Gastrocnemius medialis (tissue), 4 donors: ENCODE measurements at regions not wholly inside any gene's neighbourhood (a gene's known extent, or its start where the extent isn't known, plus 50 kb on each side); places are given as distances from the start of the nearest gene placed in this dataset.

Experiments used
- ATAC-seq, 2 donors: fragments of 150-250 bp; one replicate each; pipeline ENCODE4 v1.9.1; 2016
- DNase-seq, 2 donors: peaks; one replicate each; pipeline ENCODE4 v3.0.0-alpha.2; 2019
- H3K27ac ChIP-seq, 4 donors: fragments of 200-600 bp; sonication (generic); 1 replicate in 1 of 4; 2 replicates in 3 of 4; pipeline ENCODE4 v1.5.1; 2016 to 2018; ENCODE audit warnings: mild to moderate bottlenecking in 2 of 4, moderate library complexity in 1 of 4
- H3K27me3 ChIP-seq, 3 donors: fragments of 200-600 bp; sonication (generic) in 2 of 3; 1 replicate in 1 of 3; 2 replicates in 2 of 3; pipeline versions ENCODE4 v1.5.1 to v1.6.0; 2016 to 2019; ENCODE audit warnings: mild to moderate bottlenecking in 1 of 3, moderate library complexity in 1 of 3
- H3K36me3 ChIP-seq, 2 donors: fragments of 200-600 bp; sonication (generic) in 1 of 2; one replicate each; pipeline ENCODE4 v1.5.1; 2017 to 2018
- H3K4me1 ChIP-seq, 2 donors: fragments of 200-600 bp; sonication (generic) in 1 of 2; one replicate each; pipeline ENCODE4 v1.5.1; 2016 to 2017; ENCODE audit warnings: mild to moderate bottlenecking in 2 of 2
- H3K4me3 ChIP-seq, 4 donors: fragments of 200-600 bp; sonication (generic) in 3 of 4; 1 replicate in 1 of 4; 2 replicates in 3 of 4; pipeline ENCODE4 v1.5.1; 2016 to 2019; ENCODE audit warnings: mild to moderate bottlenecking in 2 of 4
- H3K9me3 ChIP-seq, 3 donors: fragments of 200-600 bp; sonication (generic) in 2 of 3; 1 replicate in 1 of 3; 2 replicates in 2 of 3; pipeline ENCODE4 v1.5.1; 2016 to 2019
- POLR2A ChIP-seq, 2 donors: fragments of 450-650 bp; IDR thresholded peaks; one replicate each; pipeline ENCODE4 v1.6.1; 2017; ENCODE audit warnings: antibody characterized with exemption in 2 of 2, mild to moderate bottlenecking in 2 of 2, moderate library complexity in 2 of 2
- in situ Hi-C, 4 donors: fragments of 200-750 bp; cut with MboI; loops; one replicate each; pipeline versions ENCODE4 v1.15.0 to v1.8.0; 2017; ENCODE audit warnings: low sequenced_read_pairs in 4 of 4
- intact Hi-C: fragments of 100-400 bp; cut with DNase I; formaldehyde crosslinking; loops from one replicate; pipeline ENCODE4 v1.15.1; 2023; ENCODE audit warnings: low total_unique reads
- TF ChIP-seq, protein P1 (sequence below), 5 experiments: fragments of 450-650 bp in 3 of 5; fragments of 200-600 bp in 2 of 5; sonication (generic) in 2 of 5; IDR thresholded peaks in 4 of 5; conservative IDR thresholded peaks in 1 of 5; 1 replicate in 4 of 5; 2 replicates in 1 of 5; pipeline ENCODE4 v1.5.1; 2016 to 2019; ENCODE audit warnings: antibody characterized with exemption in 5 of 5, mild to moderate bottlenecking in 3 of 5, moderate library complexity in 3 of 5

DNA sequence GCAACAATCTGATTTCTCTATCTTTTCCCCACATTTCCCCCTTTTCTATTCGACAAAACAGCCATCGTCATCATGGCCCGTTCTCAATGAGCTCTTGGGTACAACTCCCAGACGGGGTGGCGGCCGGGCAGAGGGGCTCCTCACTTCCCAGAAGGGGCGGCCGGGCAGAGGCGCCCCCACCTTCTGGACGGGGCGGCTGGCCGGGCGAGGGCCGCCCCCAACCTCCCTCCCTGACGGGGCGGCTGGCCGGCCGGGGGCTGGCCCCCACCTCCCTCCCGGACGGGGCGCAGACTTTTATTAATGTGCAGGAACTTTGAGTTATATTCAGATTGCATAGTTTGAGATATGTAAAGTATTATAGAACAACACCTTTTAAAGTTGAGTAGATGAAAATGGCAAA, 64.4 kb upstream of the HPGD start:
- Histone ChIP-seq H3K4me1 (no peaks in the 10 kb centered on the region), H3K27ac (no peak overlapping the region), H3K9me3 (no peaks in the 10 kb centered on the region), H3K27me3 (no peaks in the 10 kb centered on the region), H3K36me3 (no peaks in the 10 kb centered on the region), H3K4me3 (no peak overlapping the region)
- in situ Hi-C loops = no loop called here
- TF ChIP-seq, protein P1, sequence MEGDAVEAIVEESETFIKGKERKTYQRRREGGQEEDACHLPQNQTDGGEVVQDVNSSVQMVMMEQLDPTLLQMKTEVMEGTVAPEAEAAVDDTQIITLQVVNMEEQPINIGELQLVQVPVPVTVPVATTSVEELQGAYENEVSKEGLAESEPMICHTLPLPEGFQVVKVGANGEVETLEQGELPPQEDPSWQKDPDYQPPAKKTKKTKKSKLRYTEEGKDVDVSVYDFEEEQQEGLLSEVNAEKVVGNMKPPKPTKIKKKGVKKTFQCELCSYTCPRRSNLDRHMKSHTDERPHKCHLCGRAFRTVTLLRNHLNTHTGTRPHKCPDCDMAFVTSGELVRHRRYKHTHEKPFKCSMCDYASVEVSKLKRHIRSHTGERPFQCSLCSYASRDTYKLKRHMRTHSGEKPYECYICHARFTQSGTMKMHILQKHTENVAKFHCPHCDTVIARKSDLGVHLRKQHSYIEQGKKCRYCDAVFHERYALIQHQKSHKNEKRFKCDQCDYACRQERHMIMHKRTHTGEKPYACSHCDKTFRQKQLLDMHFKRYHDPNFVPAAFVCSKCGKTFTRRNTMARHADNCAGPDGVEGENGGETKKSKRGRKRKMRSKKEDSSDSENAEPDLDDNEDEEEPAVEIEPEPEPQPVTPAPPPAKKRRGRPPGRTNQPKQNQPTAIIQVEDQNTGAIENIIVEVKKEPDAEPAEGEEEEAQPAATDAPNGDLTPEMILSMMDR (IDR thresholded peaks at IDR 0.05 in 4 of 5, conservative IDR thresholded peaks at IDR 0.05 in 1 of 5) = no peak
- no peak for TF ChIP-seq POLR2A (IDR thresholded peaks at IDR 0.05)
- intact Hi-C loops = no loop called here
- ATAC-seq (no peak), DNase-seq (no peak)

DNA sequence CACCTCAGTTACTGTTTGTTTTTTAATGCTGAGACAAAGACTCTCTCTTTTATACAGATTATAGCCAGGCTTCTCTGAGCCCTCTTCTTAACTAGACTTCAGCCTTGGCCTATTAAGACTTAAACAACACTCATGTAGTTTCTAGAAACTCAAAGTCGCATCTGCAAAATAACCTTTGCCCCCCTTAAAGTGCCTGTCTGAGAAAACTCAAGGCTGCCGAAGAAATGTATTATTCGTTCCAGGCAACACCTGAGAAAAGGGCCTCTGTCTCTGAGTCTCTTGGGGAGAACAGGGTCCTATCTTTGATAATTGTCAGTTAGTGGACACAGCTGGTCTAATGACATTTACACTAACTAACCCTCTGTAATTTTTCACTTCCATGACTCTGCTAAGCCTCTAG, 60.8 kb upstream of the HPGD start:
- TF ChIP-seq, protein P1 (IDR thresholded peaks at IDR 0.05 in 4 of 5, conservative IDR thresholded peaks at IDR 0.05 in 1 of 5) = no peak
- no peak for TF ChIP-seq POLR2A (IDR thresholded peaks at IDR 0.05)
- Histone ChIP-seq H3K4me3 (no peak overlapping the region), H3K27ac (no peak overlapping the region), H3K27me3 (no peaks in the 10 kb centered on the region), H3K36me3 (no peaks in the 10 kb centered on the region), H3K4me1 (no peaks in the 10 kb centered on the region), H3K9me3 (no peaks in the 10 kb centered on the region)
- in situ Hi-C loops = no loop called here
- no peak for ATAC-seq
- no peak for DNase-seq
- intact Hi-C loops = no loop called here

DNA sequence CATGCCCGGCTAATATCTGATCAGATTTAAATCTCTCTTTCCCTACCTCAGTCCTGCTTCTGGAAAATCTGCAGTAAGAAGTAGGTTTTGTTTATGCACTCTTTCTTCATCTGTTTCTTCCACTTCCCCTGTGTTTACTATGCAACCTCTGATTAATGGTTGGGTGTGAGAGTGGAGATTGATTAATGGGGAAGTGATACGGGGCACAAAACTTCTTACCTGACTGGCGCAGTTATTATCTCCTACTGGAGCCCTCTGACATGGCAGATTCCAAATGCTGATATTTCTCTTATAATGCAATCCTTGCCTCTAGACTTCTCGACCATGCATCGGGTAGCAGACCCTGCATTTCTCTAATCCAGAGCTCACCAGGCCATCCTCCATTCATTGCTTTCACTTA, 60.2 kb upstream of the HPGD start:
- intact Hi-C loops (no loop called here), in situ Hi-C loops (no loop called here)
- H3K27ac ChIP-seq = no peak overlapping the region
- TF ChIP-seq POLR2A (IDR thresholded peaks at IDR 0.05) = no peak
- no peaks in the 10 kb centered on the region for H3K9me3 ChIP-seq
- no peak overlapping the region for H3K4me3 ChIP-seq
- H3K27me3 ChIP-seq = no peaks in the 10 kb centered on the region
- DNase-seq = no peak
- no peak for ATAC-seq
- H3K36me3 ChIP-seq = no peaks in the 10 kb centered on the region
- no peaks in the 10 kb centered on the region for H3K4me1 ChIP-seq

DNA sequence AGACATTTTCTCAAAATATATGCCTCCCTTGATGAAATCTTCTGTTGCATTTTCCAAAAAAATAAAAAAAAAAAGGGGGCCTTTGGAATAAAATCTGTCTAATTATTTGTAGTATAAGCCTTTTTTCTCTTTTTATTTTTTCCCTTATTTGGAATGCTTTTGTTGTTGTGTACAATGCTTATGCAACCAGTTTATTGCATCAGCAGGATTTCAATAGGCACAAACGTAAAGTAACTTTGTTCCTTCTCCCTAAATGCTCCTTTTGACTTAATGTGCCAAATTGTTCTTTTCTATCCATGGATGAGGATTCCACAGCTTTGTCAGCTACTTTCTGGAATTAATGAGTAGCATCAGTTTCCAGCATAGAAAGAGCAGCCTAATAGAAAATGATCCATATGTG, 59.6 kb upstream of the HPGD start:
- in situ Hi-C loops = no loop called here
- no peaks in the 10 kb centered on the region for H3K9me3 ChIP-seq
- H3K4me3 ChIP-seq = no peak overlapping the region
- ATAC-seq (no peak), DNase-seq (no peak)
- H3K4me1 ChIP-seq = no peaks in the 10 kb centered on the region
- H3K27ac ChIP-seq = no peak overlapping the region
- TF ChIP-seq, protein P1 (IDR thresholded peaks at IDR 0.05 in 4 of 5, conservative IDR thresholded peaks at IDR 0.05 in 1 of 5) = no peak
- TF ChIP-seq POLR2A (IDR thresholded peaks at IDR 0.05) = no peak
- H3K27me3 ChIP-seq = no peaks in the 10 kb centered on the region
- no peaks in the 10 kb centered on the region for H3K36me3 ChIP-seq
- intact Hi-C loops = no loop called here

DNA sequence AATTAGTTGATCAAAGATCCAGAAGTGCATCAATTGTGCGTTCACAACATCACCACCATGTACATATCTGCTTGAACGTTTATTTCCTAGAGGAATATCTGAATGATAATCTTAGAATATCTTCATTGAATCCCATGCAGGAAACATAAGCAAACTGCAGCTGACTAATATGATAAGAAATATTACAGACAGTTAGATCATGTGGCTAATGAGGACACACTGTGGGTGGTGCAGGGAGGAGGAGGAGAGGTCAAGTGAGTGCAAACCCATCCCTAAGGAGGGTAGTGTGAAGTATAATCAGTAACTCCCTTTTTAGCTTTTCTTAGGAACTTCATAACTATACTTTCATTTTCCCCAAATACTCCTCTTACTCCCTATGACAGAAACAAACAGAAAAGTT, 58.3 kb upstream of the HPGD start:
- H3K27me3 ChIP-seq = no peaks in the 10 kb centered on the region
- no peaks in the 10 kb centered on the region for H3K36me3 ChIP-seq
- intact Hi-C loops (no loop called here), in situ Hi-C loops (no loop called here)
- DNase-seq (no peak), ATAC-seq (peak in 1 of 2 donors; percentile 75)
- no peak overlapping the region for H3K4me3 ChIP-seq
- H3K27ac ChIP-seq = no peak overlapping the region
- no peaks in the 10 kb centered on the region for H3K4me1 ChIP-seq
- TF ChIP-seq POLR2A (IDR thresholded peaks at IDR 0.05) = no peak
- TF ChIP-seq, protein P1 (IDR thresholded peaks at IDR 0.05 in 4 of 5, conservative IDR thresholded peaks at IDR 0.05 in 1 of 5) = no peak
- H3K9me3 ChIP-seq = no peaks in the 10 kb centered on the region
